ENCODE measurements at regions not wholly inside any gene's neighbourhood (a gene's known extent, or its start where the extent isn't known, plus 50 kb on each side); places are given as distances from the start of the nearest gene placed in this dataset.
"Not testable (repeated sequence)": the region's sequence is repeated elsewhere in the genome, so short reads cannot be mapped to it uniquely, and the experiment has no call there.

- DNase-seq (ENCODE audit: low spot score in 2 of 2) (no peak), FAIRE-seq (no peak)
Measured at GRCh38 chr6:11412011-11412424, 125.5 kb upstream of the TMEM170B start.

- DNase-seq (ENCODE audit: low spot score in 2 of 2) (no peak), FAIRE-seq (no peak)
Measured at GRCh38 chr6:11411593-11411992, 126.0 kb upstream of the TMEM170B start.

- FAIRE-seq (no peak), DNase-seq (ENCODE audit: low spot score in 2 of 2) (no peak)
Measured at GRCh38 chr6:11410539-11411307, 126.8 kb upstream of the TMEM170B start.

- DNase-seq (ENCODE audit: low spot score in 2 of 2): no peak
- FAIRE-seq: no peak
Measured at GRCh38 chr6:11409371-11409770, 128.2 kb upstream of the TMEM170B start.

- no peak for FAIRE-seq
Measured at GRCh38 chr6:11407414-11407813, 130.1 kb upstream of the TMEM170B start.

GRCh38 chr6:11404838-11405237, 132.7 kb upstream of the TMEM170B start:
- no peak for FAIRE-seq
- DNase-seq (ENCODE audit: low spot score in 2 of 2): peak; percentile 34 to 35

More at GRCh38 chr6:11407414-11407813, 130.1 kb upstream of the TMEM170B start:
- no peak for DNase-seq (ENCODE audit: low spot score in 2 of 2)

GRCh38 chr6:11404081-11404480, 133.5 kb upstream of the TMEM170B start:
- no peak for FAIRE-seq
- DNase-seq (ENCODE audit: low spot score in 2 of 2): no peak

- FAIRE-seq (no peak), DNase-seq (ENCODE audit: low spot score in 2 of 2) (no peak)
Measured at GRCh38 chr6:11403035-11403601, 134.4 kb upstream of the TMEM170B start.

- DNase-seq (ENCODE audit: low spot score in 2 of 2): not testable (repeated sequence)
Measured at GRCh38 chr6:11402581-11402980, 135.0 kb upstream of the TMEM170B start.

GRCh38 chr6:11401954-11402353, 135.6 kb upstream of the TMEM170B start:
- not testable (repeated sequence) for DNase-seq (ENCODE audit: low spot score in 2 of 2); FAIRE-seq

More at GRCh38 chr6:11402581-11402980, 135.0 kb upstream of the TMEM170B start:
- FAIRE-seq: not testable (repeated sequence)

GRCh38 chr6:11398451-11399326, 138.9 kb upstream of the TMEM170B start:
- DNase-seq (ENCODE audit: low spot score in 2 of 2) (no peak), FAIRE-seq (no peak)

- FAIRE-seq (no peak), DNase-seq (ENCODE audit: low spot score in 2 of 2) (no peak)
Measured at GRCh38 chr6:11397622-11398450, 139.7 kb upstream of the TMEM170B start.

GRCh38 chr6:11396860-11397259, 140.7 kb upstream of the TMEM170B start:
- FAIRE-seq (no peak), DNase-seq (ENCODE audit: low spot score in 2 of 2) (no peak)

GRCh38 chr6:11393713-11394627, 143.6 kb upstream of the TMEM170B start:
- no peak for FAIRE-seq
- DNase-seq (ENCODE audit: low spot score in 2 of 2): no peak

- no peak for FAIRE-seq
- DNase-seq (ENCODE audit: low spot score in 2 of 2): no peak
Measured at GRCh38 chr6:11392778-11393507, 144.6 kb upstream of the TMEM170B start.

GRCh38 chr6:11391934-11392777, 145.4 kb upstream of the TMEM170B start:
- FAIRE-seq (no peak), DNase-seq (ENCODE audit: low spot score in 2 of 2) (no peak)

GRCh38 chr6:11389977-11390376, 147.6 kb upstream of the TMEM170B start:
- FAIRE-seq: no peak
- no peak for DNase-seq (ENCODE audit: low spot score in 2 of 2)
